ENCODE measurements at regions not wholly inside any gene's neighbourhood (a gene's known extent, or its start where the extent isn't known, plus 50 kb on each side); places are given as distances from the start of the nearest gene placed in this dataset.

DNA sequence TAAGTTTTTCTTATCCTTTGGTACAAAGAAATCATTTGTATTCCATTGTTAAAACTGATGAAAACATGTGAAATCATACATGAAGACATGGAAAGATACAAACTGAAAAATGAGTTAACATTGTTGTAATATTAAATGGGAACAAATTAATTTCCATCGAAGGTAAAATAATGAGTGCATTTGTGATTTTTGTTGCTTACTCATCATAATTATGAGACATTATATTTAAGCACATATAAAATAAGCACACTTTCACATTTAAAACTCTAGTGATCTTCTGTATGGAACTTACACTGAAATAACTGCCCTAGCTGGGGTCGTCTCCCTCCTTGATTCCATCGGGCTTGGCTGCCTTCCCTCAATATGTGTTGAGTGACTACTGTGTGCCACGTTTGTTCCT lies 204.2 kb upstream of the PRPS1L1 start (continued):
- no peak for TF ChIP-seq ZBTB46 (CRISPR knock-in tag; IDR thresholded peaks at IDR 0.05; ENCODE audit: borderline replicate concordance)

GRCh38 chr7:18234519-18234918 lies 206.9 kb upstream of the PRPS1L1 start:
- H3K36me3 ChIP-seq (replicated peaks in 1 of 2; ENCODE audit: control insufficient read depth in 1 of 2, insufficient read depth in 2 of 2, low read length in 2 of 2): no peaks in the 10 kb centered on the region
- H4K20me1 ChIP-seq (ENCODE audit: insufficient read depth, low read length): no peaks in the 10 kb centered on the region
- H3K27me3 ChIP-seq (ENCODE audit: control insufficient read depth in 1 of 2, insufficient read depth in 2 of 2, low read length in 2 of 2): no peaks in the 10 kb centered on the region
- no peak overlapping the region for H3K9ac ChIP-seq (ENCODE audit: insufficient read depth, low read depth, low read length)
- no peaks in the 10 kb centered on the region for H3K79me2 ChIP-seq (ENCODE audit: insufficient read depth, low read length)
- in situ Hi-C loops (cut with HindIII; ENCODE audit: extremely low pct_ligation_motif_present, low pct_unique_long_range_greater_than_20kb): no loop called here
- CTCF ChIA-PET (ENCODE audit: low intra/inter-chr PET ratio, low total read pairs): no interaction called here
- DNase-seq (ENCODE audit: low spot score): no peak
- no TSS peak for BruUV-seq (replicated peaks)
- no peak overlapping the region for H3K27ac ChIP-seq (ENCODE audit: extremely low read length, insufficient read depth, low read length)
- TF ChIP-seq ZNF282 (IDR thresholded peaks at IDR 0.05; ENCODE audit: partially characterized antibody) (no peak), ZNF816 (CRISPR knock-in tag; IDR thresholded peaks at IDR 0.05; ENCODE audit: borderline replicate concordance) (no peak), ZNF136 (CRISPR knock-in tag; IDR thresholded peaks at IDR 0.05; ENCODE audit: low read depth) (no peak), SAP130 (CRISPR knock-in tag; IDR thresholded peaks at IDR 0.05; ENCODE audit: low read depth) (no peak), SMYD3 (CRISPR knock-in tag; IDR thresholded peaks at IDR 0.05) (no peak), NFYC (CRISPR knock-in tag; IDR thresholded peaks at IDR 0.05) (no peak), MYC (CRISPR knock-in tag; IDR thresholded peaks at IDR 0.05; ENCODE audit: borderline replicate concordance) (no peak), ZSCAN20 (CRISPR knock-in tag; IDR thresholded peaks at IDR 0.05; ENCODE audit: borderline replicate concordance) (no peak), ZBTB25 (CRISPR knock-in tag; IDR thresholded peaks at IDR 0.05) (no peak), ZNF850 (CRISPR knock-in tag; conservative IDR thresholded peaks at IDR 0.05) (no peak)
- TF ChIP-seq, protein P1, sequence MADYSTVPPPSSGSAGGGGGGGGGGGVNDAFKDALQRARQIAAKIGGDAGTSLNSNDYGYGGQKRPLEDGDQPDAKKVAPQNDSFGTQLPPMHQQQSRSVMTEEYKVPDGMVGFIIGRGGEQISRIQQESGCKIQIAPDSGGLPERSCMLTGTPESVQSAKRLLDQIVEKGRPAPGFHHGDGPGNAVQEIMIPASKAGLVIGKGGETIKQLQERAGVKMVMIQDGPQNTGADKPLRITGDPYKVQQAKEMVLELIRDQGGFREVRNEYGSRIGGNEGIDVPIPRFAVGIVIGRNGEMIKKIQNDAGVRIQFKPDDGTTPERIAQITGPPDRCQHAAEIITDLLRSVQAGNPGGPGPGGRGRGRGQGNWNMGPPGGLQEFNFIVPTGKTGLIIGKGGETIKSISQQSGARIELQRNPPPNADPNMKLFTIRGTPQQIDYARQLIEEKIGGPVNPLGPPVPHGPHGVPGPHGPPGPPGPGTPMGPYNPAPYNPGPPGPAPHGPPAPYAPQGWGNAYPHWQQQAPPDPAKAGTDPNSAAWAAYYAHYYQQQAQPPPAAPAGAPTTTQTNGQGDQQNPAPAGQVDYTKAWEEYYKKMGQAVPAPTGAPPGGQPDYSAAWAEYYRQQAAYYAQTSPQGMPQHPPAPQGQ (CRISPR knock-in tag; IDR thresholded peaks at IDR 0.05; ENCODE audit: borderline replicate concordance): no peak
- H3K9me3 ChIP-seq (ENCODE audit: low read length): no peaks in the 10 kb centered on the region
- no peak overlapping the region for H3K4me3 ChIP-seq (replicated peaks in 1 of 3; ENCODE audit: insufficient read depth in 1 of 3, low read depth in 2 of 3, low read length in 3 of 3)
- WGBS (ENCODE audit: low lambda C conversion rate): 0% methylated on average over 2 of the region's 2 CpGs
- no peak overlapping the region for H3K4me2 ChIP-seq (ENCODE audit: low read depth, low read length)
- ATAC-seq: no peak
- no peaks in the 10 kb centered on the region for H3K4me1 ChIP-seq (ENCODE audit: insufficient read depth, low read length)
- intact Hi-C loops (cut with micrococcal nuclease; ENCODE audit: unreplicated experiment): no loop called here
- H2AFZ ChIP-seq (ENCODE audit: low read length): no peak overlapping the region
- POLR2A ChIA-PET: no interaction called here
- no peak for FAIRE-seq
